Activated CD4-positive, alpha-beta T cell treated with anti-CD3 and anti-CD28 coated beads, Interleukin-2, amount 50 U/mL, for 48 hours (primary cell): ENCODE measurements at regions not wholly inside any gene's neighbourhood (a gene's known extent, or its start where the extent isn't known, plus 50 kb on each side); places are given as distances from the start of the nearest gene placed in this dataset.

ENCODE experiments used
- DNase-seq, 2 experiments: peaks; one replicate each; pipeline ENCODE4 v3.0.0-alpha.2; 2020

DNA sequence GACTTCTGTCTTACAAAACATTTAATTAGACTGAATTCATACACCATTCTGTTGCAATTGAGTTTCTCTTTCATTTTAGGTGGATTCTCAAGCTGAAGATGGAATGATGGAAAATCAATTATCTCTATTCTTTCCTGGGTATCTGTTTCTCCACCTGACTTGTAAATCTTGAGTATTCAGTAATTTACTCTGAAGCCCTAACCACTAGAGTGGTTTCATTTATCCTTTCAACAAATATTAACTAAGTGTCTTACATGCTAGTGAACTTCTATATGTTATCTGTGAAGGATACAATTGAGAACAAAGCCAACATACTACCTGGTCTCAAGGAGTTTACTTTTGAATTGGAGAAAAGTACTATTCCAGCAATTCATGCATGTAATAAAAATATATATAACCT is 94.1 kb upstream of the ZNF804A start:
- no peak for DNase-seq

GRCh38 chr2:184507254-184507653 is 91.1 kb upstream of the ZNF804A start:
- DNase-seq, result no peak

- no peak for DNase-seq
These were observed 80.9 kb upstream of the ZNF804A start for GRCh38 chr2:184517402-184517801.

DNA sequence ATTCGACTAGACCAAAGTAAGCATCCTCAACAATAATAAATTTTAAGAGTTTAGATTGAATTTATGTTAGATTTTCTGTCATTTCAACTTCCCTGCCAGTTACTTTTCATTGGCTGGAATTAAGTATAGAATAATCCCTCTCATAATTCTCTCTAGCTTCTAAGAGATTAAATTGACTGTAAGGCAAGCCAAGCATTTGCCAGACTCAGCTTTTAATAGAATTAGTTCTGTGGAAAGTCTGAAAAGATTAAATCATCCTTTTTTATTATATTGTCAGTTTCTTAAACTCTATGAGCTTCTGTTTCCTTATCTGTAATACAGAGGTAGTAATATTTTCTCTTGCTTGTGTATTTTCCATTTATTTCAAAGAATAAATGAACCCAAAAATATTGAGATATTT is 77.9 kb upstream of the ZNF804A start:
- no peak for DNase-seq

DNA sequence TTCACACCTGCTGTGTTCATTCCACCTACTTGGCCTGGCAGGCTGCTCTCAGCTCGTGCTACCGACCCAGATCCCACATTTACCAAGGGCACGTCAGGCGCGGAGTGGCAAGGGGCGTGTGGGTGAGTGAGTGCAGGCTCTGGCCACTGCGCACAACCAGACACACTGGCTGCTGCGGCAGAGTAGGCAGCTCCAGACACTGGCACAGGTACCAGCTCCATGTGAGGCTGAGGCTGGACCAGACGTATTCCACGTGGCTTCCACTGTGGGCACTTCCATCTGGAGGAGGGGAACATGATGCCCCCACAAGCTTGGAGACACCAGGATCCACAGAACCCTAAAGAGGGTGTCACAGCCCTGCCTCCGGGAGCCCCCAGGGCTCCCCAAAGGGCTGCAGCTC is 74.6 kb upstream of the ZNF804A start:
- no peak for DNase-seq

- DNase-seq, result no peak
These were observed 73.6 kb upstream of the ZNF804A start for GRCh38 chr2:184524551-184525382.

DNA sequence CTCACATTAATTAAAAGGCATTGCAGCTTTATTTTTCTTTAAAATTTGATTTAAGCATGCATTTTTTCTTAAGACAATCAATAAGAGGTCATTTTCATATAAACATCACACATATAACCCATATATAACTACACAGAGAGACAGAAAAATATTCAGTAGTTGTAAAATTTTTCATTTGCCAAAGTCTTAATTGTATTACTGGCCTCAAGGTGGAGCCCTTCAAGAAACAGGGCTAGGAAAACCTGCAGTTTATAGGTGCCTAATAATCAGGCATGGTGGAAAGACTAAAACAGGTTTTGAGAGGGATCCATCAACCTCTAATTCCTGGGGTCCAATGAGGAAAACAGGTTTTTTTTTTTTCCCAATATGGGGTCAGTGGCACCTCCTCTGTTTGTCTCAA is 71.3 kb upstream of the ZNF804A start:
- no peak for DNase-seq

DNA sequence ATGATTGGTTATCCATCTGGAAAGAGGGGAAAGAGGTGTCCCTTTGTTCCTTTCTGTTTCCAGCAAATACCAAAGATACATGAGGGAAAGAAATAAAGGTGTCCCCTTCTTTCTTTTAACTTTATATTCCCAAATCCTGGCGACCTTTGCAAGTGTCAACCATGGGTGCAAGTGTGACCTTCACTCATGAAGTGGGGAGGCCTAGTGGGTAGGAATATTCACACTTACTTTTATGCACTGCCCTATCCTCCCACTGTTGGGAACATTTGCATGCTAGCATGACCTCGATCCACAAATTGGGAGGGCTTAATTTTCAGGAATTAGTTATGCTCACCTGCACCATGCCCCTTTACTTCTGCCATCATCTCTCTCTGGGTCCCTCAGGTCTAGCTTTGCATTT is 70.2 kb upstream of the ZNF804A start:
- no peak for DNase-seq

DNA sequence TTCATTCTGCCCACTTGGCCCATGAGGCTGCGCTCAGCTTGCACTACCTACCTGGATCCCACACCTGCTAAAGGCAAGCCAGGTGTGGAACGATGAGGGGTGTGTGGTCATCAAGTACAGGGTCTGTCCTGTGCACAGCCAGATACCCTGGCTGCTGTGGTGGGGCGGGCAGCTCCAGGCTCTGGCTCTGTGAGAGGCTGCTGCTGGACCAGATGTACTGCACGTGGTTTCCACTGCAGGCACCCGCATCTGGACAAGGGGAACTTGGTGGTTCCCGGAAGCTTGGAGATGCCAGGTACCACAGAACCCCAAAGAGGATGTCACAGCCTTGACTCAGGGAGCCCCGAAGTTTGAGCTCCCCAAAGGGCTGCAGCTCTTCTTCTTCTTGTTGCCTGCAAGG is 68.1 kb upstream of the ZNF804A start:
- DNase-seq, result no peak

- DNase-seq, result no peak
These were observed 67.4 kb upstream of the ZNF804A start for GRCh38 chr2:184530959-184531358.

GRCh38 chr2:184532551-184532950 is 65.8 kb upstream of the ZNF804A start:
- DNase-seq, result no peak

GRCh38 chr2:184534986-184535385 is 63.3 kb upstream of the ZNF804A start:
- DNase-seq, result no peak

DNA sequence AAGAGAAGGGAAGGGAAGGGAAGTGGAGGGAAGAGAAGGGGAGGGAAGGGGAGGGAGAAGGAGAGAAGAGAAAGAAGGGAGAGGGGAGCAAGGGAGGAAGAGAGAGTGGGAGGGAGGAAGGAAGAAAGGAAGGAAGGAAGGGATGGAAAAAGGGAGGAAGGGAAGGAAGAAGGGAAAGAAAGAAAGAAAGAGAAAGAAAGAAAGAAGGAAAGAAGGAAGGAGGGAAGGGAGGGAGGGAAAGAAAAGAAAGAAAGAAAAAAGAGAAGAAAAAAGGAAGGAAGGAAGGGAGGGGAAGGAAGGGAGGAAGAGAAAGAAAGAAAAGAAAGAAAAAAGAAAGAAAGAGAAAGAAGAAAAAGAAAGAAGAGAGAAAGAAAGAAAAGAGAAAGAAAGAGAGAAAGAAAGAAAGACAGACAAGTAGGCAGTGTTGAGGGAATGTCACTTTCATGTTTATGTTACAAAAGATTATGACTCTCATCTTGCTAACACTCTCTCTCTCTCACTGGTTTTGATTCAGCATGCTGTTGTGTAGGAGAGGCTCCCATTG is 58.0 kb upstream of the ZNF804A start:
- no peak for DNase-seq

DNA sequence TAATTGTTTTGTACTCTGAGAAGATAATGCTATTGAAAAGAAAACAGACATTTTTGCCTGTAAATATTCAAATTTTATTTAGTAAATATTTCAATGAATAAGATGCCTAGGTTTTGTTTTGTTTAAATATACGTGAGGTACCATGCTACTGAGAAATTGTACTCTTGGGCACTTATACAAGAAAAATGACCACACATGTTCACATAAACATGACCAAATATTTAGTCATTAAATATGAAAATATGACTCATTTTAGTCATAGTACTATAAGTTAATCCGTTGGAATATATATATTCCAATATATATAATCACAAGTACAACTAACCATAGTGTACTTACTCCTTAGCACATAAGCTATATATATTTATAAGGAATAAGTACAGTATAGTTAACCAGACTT is 56.7 kb upstream of the ZNF804A start:
- DNase-seq, result no peak

GRCh38 chr2:184543832-184544231 is 54.5 kb upstream of the ZNF804A start:
- no peak for DNase-seq
